UCSD-AML1 (cell line): ENCODE measurements at regions not wholly inside any gene's neighbourhood (a gene's known extent, or its start where the extent isn't known, plus 50 kb on each side); places are given as distances from the start of the nearest gene placed in this dataset.

Experiments used
- DNase-seq: peaks from one replicate; lab custom pipeline; 2025; ENCODE audit not compliant: unreplicated experiment; lab: John Stamatoyannopoulos, UW

GRCh38 chr15:70493376-70493775, 270.0 kb downstream of the UACA start:
- no peak for DNase-seq

GRCh38 chr15:70492240-70493177, 270.8 kb downstream of the UACA start:
- DNase-seq, result peak; percentile 90

GRCh38 chr15:70491641-70492040, 271.7 kb downstream of the UACA start:
- DNase-seq, result no peak

GRCh38 chr15:70491201-70491621, 272.1 kb downstream of the UACA start:
- DNase-seq, result peak; percentile 59

DNA sequence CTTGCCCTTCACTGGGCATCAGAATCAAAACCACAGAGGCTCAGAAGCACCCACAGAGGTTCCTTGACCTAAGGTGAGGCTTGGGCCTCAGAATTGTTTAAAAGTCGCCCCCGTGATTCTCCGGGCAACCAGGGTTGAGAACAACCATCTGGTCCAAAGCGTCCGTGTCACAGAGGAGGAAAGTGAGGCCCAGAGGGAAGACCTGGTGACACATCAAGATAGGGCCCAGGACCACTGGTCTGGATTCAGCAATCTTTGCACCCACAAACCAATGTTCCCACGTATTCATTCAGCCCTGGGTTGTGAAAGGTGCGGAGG, 272.6 kb downstream of the UACA start:
- no peak for DNase-seq

- DNase-seq, result no peak
Observed at GRCh38 chr15:70490148-70490837, 273.1 kb downstream of the UACA start.

DNA sequence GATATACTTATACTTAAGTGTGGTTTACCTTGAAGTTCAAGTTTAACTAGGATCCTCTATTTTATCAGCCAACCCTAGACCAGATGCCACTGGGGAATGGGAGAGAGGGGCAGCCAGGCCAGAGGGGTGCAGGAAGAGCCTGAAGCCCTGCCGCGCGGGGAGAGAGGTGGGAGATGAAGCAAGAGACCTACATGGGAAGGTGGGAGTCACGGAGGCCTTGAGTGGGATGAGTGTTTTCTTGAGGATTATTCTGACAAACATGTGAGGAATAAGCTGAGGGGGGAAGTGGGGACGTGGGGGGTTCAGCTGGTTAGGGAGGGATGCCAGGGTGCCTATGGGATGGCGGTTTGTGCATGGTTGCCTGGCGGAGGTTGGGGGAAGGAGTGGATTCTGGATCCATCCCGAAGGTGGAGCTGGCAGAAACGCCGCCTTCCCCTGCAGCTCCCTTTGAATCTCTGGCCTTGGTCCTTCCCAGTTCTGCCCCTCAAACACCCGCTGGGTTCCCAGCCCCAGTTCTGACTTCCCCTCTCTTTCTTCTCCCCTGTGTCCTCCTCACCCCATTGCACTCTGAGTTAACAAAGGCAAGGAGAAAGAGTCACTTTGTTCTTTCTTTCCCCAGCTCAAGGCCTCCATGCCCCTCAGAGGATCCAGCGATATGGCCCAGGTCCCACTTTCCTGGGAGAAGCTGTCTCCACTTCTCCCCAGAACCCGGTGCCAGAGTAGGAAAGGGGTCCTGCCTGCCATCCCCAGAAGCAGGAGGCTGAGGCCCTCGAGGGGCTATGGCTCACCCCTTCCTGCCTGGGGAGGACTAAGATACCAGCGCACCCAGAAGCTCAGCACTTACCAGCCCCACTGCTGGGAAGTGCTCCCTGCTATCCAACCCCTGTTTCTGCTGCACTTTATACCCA, 274.2 kb downstream of the UACA start:
- no peak for DNase-seq

GRCh38 chr15:70488002-70488605, 275.3 kb downstream of the UACA start:
- peak; percentile 79 for DNase-seq

GRCh38 chr15:70487387-70487740, 276.0 kb downstream of the UACA start:
- no peak for DNase-seq

GRCh38 chr15:70486451-70487386, 276.6 kb downstream of the UACA start:
- peak; percentile 73 for DNase-seq

GRCh38 chr15:70486012-70486411, 277.3 kb downstream of the UACA start:
- DNase-seq, result no peak

DNA sequence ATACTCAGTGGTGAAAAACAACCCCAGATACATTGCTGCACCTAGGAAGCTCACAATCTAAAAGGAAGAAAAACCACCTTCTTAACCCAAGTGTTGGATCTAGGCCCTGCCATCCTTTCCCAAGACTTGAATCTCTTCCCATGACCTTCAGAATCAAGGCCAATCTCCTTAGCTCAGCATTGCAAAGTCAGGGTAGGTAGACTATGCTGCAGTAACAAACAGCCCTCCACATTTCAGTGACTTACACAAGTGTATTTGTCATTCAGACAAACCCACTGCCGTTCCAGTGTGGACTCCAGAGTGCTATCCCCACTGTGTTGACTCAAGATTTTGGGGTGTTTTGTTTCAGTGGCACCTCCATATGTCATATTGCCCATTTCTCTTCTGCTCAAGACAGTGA, 278.4 kb downstream of the UACA start:
- DNase-seq, result no peak

DNA sequence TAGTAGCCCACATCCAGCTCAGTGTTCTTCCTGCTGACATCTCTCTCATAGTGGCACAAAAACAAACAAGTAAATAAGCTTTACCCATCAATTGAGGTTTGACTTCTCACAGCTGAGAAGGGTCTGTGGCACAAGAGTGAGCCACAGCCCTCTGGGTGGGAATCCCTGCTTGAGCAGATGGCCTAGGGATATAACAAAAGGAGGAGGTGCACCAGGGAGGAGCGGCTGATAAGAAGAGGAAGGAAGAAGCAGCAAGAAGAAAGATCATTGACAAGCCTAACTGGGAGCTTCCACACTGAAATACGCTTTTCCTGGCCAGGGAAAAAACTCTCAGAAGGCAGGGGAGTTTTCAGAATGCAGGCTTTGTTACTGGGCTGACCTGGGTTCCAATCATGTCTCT, 279.8 kb downstream of the UACA start:
- no peak for DNase-seq

- peak; percentile 52 for DNase-seq
Observed at GRCh38 chr15:70480196-70480856, 283.0 kb downstream of the UACA start.

- DNase-seq, result no peak
Observed at GRCh38 chr15:70479785-70480184, 283.6 kb downstream of the UACA start.

DNA sequence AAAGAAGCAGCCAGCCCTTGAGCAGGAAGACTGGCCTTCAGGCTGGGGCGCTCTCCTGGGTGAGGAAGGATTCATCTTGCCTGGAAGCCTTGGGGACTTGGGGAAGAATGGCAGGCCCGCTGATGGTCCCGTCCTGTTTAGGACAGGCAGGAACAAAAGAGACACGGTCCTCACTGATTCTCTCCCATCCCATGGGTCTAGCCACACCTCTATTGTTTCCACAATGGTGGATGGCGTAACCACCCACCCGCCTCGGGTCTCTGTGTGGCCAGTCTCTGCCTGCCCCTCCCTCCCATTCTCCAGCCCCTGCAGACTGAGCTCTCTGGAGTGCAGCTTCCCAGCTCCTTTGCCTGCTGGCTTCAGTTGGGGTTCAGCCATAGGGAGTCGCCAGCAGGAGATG, 284.3 kb downstream of the UACA start:
- no peak for DNase-seq

GRCh38 chr15:70478251-70478990, 284.9 kb downstream of the UACA start:
- no peak for DNase-seq

GRCh38 chr15:70477750-70478250, 285.6 kb downstream of the UACA start:
- no peak for DNase-seq

GRCh38 chr15:70476441-70476840, 286.9 kb downstream of the UACA start:
- DNase-seq, result no peak
